ENCODE measurements at regions not wholly inside any gene's neighbourhood (a gene's known extent, or its start where the extent isn't known, plus 50 kb on each side); places are given as distances from the start of the nearest gene placed in this dataset.

- no peaks in the 10 kb centered on the region for H3K36me3 ChIP-seq (ENCODE audit: insufficient read depth, low read length)
- H3K9me3 ChIP-seq (ENCODE audit: control insufficient read depth, insufficient read depth, low read length), result no peaks in the 10 kb centered on the region
- peaks cover 6% of the 10 kb centered on the region for H3K4me1 ChIP-seq (ENCODE audit: insufficient read depth, low read length)
- no peak overlapping the region for H3K9ac ChIP-seq (ENCODE audit: low read depth, low read length)
These were observed 297.2 kb downstream of the NSG2 start for GRCh38 chr5:174342696-174343095.

DNA sequence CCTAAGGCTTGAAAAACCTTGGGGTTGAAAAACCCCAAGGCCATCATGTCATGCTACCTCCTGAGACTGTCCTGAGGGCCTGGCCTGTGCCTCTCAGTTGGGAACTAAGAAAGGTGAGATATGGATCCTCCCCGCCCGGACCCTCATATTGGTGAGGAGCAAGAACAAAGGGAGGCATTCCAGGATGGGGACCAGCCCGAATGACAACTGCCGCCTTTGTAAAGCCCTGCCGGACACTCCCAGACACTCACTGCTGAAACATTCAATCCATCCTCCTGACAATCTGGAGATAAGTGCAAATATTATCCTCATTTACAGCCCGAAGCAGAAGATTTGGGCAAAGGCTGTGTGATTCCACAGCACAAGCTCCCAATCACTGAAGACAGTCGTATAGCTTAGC is 298.3 kb downstream of the NSG2 start:
- H3K36me3 ChIP-seq (ENCODE audit: insufficient read depth, low read length), result no peaks in the 10 kb centered on the region
- H3K4me1 ChIP-seq (ENCODE audit: insufficient read depth, low read length), result peaks cover 1% of the 10 kb centered on the region
- no peak overlapping the region for H3K9ac ChIP-seq (ENCODE audit: low read depth, low read length)
- H3K9me3 ChIP-seq (ENCODE audit: control insufficient read depth, insufficient read depth, low read length), result no peaks in the 10 kb centered on the region

DNA sequence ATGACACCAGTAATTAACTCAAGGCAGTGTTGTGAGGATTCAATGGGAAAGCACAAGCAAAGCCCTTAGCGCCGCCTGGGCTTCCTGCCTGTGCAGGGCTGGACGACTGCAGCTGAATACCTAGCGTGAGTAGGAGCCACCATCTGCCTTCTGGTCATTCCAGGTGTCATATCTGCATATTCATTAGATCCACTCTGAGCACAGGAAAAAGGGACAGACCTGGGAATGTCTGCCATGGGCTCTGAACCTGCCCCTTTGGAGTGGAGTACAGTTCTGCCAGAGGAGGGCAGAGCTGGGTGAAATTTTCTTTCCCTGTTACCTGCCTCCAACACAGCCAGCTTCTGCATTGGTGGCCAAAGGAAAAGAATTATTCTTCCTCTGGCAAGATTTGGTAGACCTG is 298.8 kb downstream of the NSG2 start:
- Histone ChIP-seq H3K9ac (ENCODE audit: low read depth, low read length) (no peak overlapping the region), H3K36me3 (ENCODE audit: insufficient read depth, low read length) (no peaks in the 10 kb centered on the region), H3K4me1 (ENCODE audit: insufficient read depth, low read length) (no peaks in the 10 kb centered on the region), H3K9me3 (ENCODE audit: control insufficient read depth, insufficient read depth, low read length) (no peaks in the 10 kb centered on the region)

GRCh38 chr5:174347183-174347582 is 301.7 kb downstream of the NSG2 start:
- no peaks in the 10 kb centered on the region for H3K36me3 ChIP-seq (ENCODE audit: insufficient read depth, low read length)
- H3K9ac ChIP-seq (ENCODE audit: low read depth, low read length), result no peak overlapping the region
- no peaks in the 10 kb centered on the region for H3K4me1 ChIP-seq (ENCODE audit: insufficient read depth, low read length)
- no peaks in the 10 kb centered on the region for H3K9me3 ChIP-seq (ENCODE audit: control insufficient read depth, insufficient read depth, low read length)

- Histone ChIP-seq H3K4me1 (ENCODE audit: insufficient read depth, low read length) (no peaks in the 10 kb centered on the region), H3K36me3 (ENCODE audit: insufficient read depth, low read length) (no peaks in the 10 kb centered on the region), H3K9me3 (ENCODE audit: control insufficient read depth, insufficient read depth, low read length) (no peaks in the 10 kb centered on the region), H3K9ac (ENCODE audit: low read depth, low read length) (no peak overlapping the region)
These were observed 302.9 kb downstream of the NSG2 start for GRCh38 chr5:174348311-174348981.

DNA sequence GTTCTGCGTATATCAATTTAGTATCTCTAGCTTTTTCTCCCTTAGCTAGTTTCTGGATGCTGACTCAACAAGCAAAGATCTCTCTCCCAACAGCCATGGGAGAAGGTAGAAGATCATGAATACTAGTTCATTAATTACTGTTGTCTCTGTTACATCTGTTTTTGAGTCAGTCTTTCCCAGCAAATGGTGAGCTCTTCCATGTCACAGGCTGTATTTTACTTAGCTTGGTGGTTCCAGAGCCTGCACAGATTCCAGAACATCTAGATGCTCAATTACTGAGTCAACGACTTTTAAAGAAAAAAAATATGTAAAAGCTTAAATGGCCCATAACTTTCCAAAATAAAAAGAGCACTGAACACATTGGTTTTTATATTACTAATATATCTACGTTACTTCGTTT is 307.2 kb downstream of the NSG2 start:
- H3K4me1 ChIP-seq (ENCODE audit: insufficient read depth, low read length), result no peaks in the 10 kb centered on the region
- H3K9me3 ChIP-seq (ENCODE audit: control insufficient read depth, insufficient read depth, low read length), result no peaks in the 10 kb centered on the region
- H3K9ac ChIP-seq (ENCODE audit: low read depth, low read length), result no peak overlapping the region
- no peaks in the 10 kb centered on the region for H3K36me3 ChIP-seq (ENCODE audit: insufficient read depth, low read length)

GRCh38 chr5:174354571-174354970 is 309.1 kb downstream of the NSG2 start:
- Histone ChIP-seq H3K9ac (ENCODE audit: low read depth, low read length) (no peak overlapping the region), H3K36me3 (ENCODE audit: insufficient read depth, low read length) (no peaks in the 10 kb centered on the region), H3K4me1 (ENCODE audit: insufficient read depth, low read length) (no peaks in the 10 kb centered on the region)

GRCh38 chr5:174355208-174355612 is 309.7 kb downstream of the NSG2 start:
- Histone ChIP-seq H3K36me3 (ENCODE audit: insufficient read depth, low read length) (no peaks in the 10 kb centered on the region), H3K4me1 (ENCODE audit: insufficient read depth, low read length) (no peaks in the 10 kb centered on the region), H3K9ac (ENCODE audit: low read depth, low read length) (no peak overlapping the region), H3K9me3 (ENCODE audit: control insufficient read depth, insufficient read depth, low read length) (no peaks in the 10 kb centered on the region)

More at GRCh38 chr5:174354571-174354970, 309.1 kb downstream of the NSG2 start:
- H3K9me3 ChIP-seq (ENCODE audit: control insufficient read depth, insufficient read depth, low read length), result no peaks in the 10 kb centered on the region

DNA sequence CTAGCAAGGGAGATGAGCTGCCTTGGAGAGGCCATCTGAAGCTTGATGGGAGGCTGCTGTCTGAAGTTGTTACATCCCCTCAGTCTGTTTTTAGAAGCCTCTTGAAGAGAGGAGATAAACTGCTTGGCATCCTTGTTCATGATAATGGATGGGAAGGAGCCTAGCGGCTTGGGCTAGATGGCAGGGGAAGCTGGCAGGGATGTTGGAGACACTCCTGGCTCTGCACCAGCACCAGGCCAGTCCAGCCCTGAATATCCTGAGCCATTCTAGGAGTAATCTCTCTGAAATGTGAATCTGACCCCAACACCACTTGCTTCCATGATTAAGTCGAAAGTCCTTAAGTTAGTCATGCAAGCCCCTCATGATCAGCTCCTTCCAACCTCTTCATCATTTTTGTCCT is 310.5 kb downstream of the NSG2 start:
- H3K9ac ChIP-seq (ENCODE audit: low read depth, low read length), result no peak overlapping the region
- no peaks in the 10 kb centered on the region for H3K9me3 ChIP-seq (ENCODE audit: control insufficient read depth, insufficient read depth, low read length)

DNA sequence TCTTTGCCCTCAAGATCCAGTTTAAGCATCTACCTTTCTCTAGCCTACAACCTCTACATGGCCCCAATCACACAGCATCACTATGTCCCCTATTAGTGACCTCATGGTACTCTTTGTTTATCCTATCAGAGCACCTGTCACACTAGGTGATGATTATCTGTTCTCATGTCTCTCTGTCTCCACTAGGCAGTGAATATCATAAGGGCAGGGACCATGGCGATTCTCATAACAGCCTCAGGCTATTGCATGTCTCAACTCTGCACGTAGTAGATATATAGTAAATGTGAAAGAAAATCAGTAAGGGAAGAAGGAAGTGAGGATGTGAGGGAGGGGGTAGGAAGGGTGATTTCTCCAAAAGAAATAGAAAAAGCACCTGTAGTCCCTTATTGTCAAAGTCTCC is 311.0 kb downstream of the NSG2 start:
- no peaks in the 10 kb centered on the region for H3K36me3 ChIP-seq (ENCODE audit: insufficient read depth, low read length)
- no peak overlapping the region for H3K9ac ChIP-seq (ENCODE audit: low read depth, low read length)
- H3K9me3 ChIP-seq (ENCODE audit: control insufficient read depth, insufficient read depth, low read length), result no peaks in the 10 kb centered on the region
- no peaks in the 10 kb centered on the region for H3K4me1 ChIP-seq (ENCODE audit: insufficient read depth, low read length)

More for the DNA sequence above, 310.5 kb downstream of the NSG2 start:
- Histone ChIP-seq H3K4me1 (ENCODE audit: insufficient read depth, low read length) (no peaks in the 10 kb centered on the region), H3K36me3 (ENCODE audit: insufficient read depth, low read length) (no peaks in the 10 kb centered on the region)

GRCh38 chr5:174358276-174358675 is 312.8 kb downstream of the NSG2 start:
- H3K36me3 ChIP-seq (ENCODE audit: insufficient read depth, low read length), result no peaks in the 10 kb centered on the region
- H3K4me1 ChIP-seq (ENCODE audit: insufficient read depth, low read length), result no peaks in the 10 kb centered on the region
- H3K9ac ChIP-seq (ENCODE audit: low read depth, low read length), result no peak overlapping the region
- H3K9me3 ChIP-seq (ENCODE audit: control insufficient read depth, insufficient read depth, low read length), result peaks cover 7% of the 10 kb centered on the region

DNA sequence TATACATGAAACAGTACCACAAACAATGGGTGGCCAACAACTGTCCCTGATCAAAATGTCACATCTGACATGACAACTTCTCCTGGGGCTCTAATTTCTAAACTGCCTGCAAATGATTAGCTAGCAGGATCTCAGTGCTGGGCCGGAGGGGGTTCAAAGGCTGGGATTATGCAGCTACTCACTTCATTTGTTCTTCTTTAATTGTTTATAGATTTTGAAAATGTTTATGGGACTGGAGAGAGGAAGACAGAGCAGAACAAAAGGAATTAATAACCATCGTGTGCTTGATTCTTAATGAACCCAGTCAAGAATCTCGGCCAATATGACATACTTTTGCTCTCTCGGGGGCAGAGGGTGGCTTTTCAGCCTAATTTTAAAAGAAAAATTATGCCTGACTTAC is 313.6 kb downstream of the NSG2 start:
- H3K9ac ChIP-seq (ENCODE audit: low read depth, low read length), result no peak overlapping the region
- H3K9me3 ChIP-seq (ENCODE audit: control insufficient read depth, insufficient read depth, low read length), result peaks cover 7% of the 10 kb centered on the region
- H3K36me3 ChIP-seq (ENCODE audit: insufficient read depth, low read length), result no peaks in the 10 kb centered on the region
- H3K4me1 ChIP-seq (ENCODE audit: insufficient read depth, low read length), result no peaks in the 10 kb centered on the region

DNA sequence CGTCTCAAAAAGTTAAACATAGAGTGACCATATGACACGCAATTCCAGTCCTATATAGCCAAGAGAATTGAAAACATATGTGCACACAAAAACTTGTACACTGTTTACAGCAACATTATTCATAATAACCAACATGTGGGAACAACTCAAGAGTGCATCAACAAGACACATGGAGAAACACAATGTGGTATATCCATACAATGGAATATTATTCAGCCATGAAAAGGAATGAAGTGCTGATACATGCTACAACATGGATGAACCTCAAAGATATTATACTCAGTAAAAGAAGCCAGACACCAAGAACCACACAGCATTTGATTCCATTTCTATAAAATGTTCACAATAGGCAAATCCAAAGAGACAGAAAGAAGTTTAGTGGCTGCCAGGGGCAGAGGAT is 317.0 kb downstream of the NSG2 start:
- peaks cover 7% of the 10 kb centered on the region for H3K9me3 ChIP-seq (ENCODE audit: control insufficient read depth, insufficient read depth, low read length)
- H3K4me1 ChIP-seq (ENCODE audit: insufficient read depth, low read length), result no peaks in the 10 kb centered on the region
- no peak overlapping the region for H3K9ac ChIP-seq (ENCODE audit: low read depth, low read length)
- H3K36me3 ChIP-seq (ENCODE audit: insufficient read depth, low read length), result no peaks in the 10 kb centered on the region

DNA sequence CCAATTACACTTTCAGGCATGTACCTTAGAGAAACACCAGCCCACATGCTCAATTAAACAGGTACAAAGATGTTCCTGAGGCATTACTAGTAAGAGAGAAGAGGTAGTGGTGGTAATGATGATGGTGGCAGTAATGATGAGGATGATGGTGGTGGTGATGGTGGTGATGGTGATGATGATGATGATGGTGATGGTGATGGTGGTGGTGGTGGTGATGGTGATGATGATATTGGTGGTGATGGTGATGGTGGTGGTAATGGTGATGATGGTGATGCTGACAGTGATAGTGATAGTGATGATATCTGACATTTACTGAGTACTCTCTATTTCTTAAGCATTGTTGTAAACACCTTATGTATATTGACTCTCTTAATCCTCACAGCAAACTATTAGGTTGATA is 318.4 kb downstream of the NSG2 start:
- peaks cover 7% of the 10 kb centered on the region for H3K9me3 ChIP-seq (ENCODE audit: control insufficient read depth, insufficient read depth, low read length)
- H3K36me3 ChIP-seq (ENCODE audit: insufficient read depth, low read length), result no peaks in the 10 kb centered on the region
- H3K9ac ChIP-seq (ENCODE audit: low read depth, low read length), result no peak overlapping the region
- H3K4me1 ChIP-seq (ENCODE audit: insufficient read depth, low read length), result no peaks in the 10 kb centered on the region

DNA sequence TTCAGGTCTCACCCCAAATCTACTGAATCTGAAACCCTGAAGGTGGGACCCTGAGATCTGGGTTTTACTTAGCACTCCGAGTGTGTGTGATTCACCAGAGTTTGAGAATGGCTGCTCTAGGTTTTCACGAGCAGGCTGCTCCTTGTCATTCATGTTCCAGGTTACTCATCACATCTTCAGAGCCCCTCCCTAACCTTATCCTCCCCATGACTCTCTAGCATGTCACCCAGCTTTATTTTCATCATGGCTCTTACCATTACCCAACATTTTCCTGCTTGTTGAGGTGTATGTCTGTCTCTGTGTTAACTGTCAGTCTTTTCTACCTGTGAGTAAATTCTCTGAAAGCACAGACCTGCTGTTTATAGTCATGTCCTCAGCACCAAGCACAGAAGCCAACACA is 319.2 kb downstream of the NSG2 start:
- Histone ChIP-seq H3K9me3 (ENCODE audit: control insufficient read depth, insufficient read depth, low read length) (peaks cover 7% of the 10 kb centered on the region), H3K4me1 (ENCODE audit: insufficient read depth, low read length) (no peaks in the 10 kb centered on the region), H3K36me3 (ENCODE audit: insufficient read depth, low read length) (no peaks in the 10 kb centered on the region), H3K9ac (ENCODE audit: low read depth, low read length) (no peak overlapping the region)

Data from ES-I3 (cell line).